IMR-90 (cell line): ENCODE measurements at regions not wholly inside any gene's neighbourhood (a gene's known extent, or its start where the extent isn't known, plus 50 kb on each side); places are given as distances from the start of the nearest gene placed in this dataset.
"Not testable (repeated sequence)": the region's sequence is repeated elsewhere in the genome, so short reads cannot be mapped to it uniquely, and the experiment has no call there.

Experiments
- ATAC-seq: fragments of 200-7000 bp; cut with Tn5 transposase; 2 replicates; pipeline ENCODE4 v1.9.1; 2020; ENCODE audit warnings: low read depth, mild to moderate bottlenecking, moderate library complexity
- BruUV-seq: library from RNA; stranded (reverse); fragments of 400-500 nt; replicated peaks from 2 replicates; lab custom pipeline; 2021; lab: Mats Ljungman, UMichigan
- CTCF ChIA-PET: fragments of 300-600 bp; formaldehyde crosslinking; extraction: SDS; loops from one replicate; lab custom pipeline; 2021; ENCODE audit warnings: antibody characterized with exemption; lab: Yijun Ruan, JAX
- POLR2A ChIA-PET: fragments of 300-600 bp; sonication (Branson Sonifier 250); formaldehyde crosslinking; loops from one replicate; lab custom pipeline; 2022; ENCODE audit warnings: antibody characterized with exemption; ENCODE audit not compliant: unreplicated experiment; lab: Charles Lee
- DNase-seq: peaks from one replicate; pipeline ENCODE4 v3.0.0; 2013
- H2AFZ ChIP-seq: replicated peaks from 2 replicates; pipeline ENCODE3; 2013; ENCODE audit warnings: low read length, mild to moderate bottlenecking; ENCODE audit not compliant: poor library complexity
- H2AK5ac ChIP-seq: 2 replicates; pipeline ENCODE4 v1.6.1; 2013; ENCODE audit warnings: low read depth, low read length, inconsistent platforms
- H2AK9ac ChIP-seq: replicated peaks from 2 replicates; pipeline ENCODE3; 2013; ENCODE audit warnings: mild to moderate bottlenecking, low read depth, low read length, moderate library complexity; ENCODE audit not compliant: poor library complexity
- H2BK120ac ChIP-seq: 2 replicates; pipeline ENCODE4 v1.6.1; 2013; ENCODE audit warnings: low read depth, low read length, inconsistent platforms
- H2BK15ac ChIP-seq: 3 replicates; pipeline ENCODE4 v1.6.1; 2013; ENCODE audit warnings: low read depth, low read length, inconsistent platforms
- H2BK20ac ChIP-seq: 2 replicates; pipeline ENCODE4 v1.6.1; 2013; ENCODE audit warnings: low read depth, mild to moderate bottlenecking, inconsistent platforms, low read length, moderate library complexity
- H2BK5ac ChIP-seq: 2 replicates; pipeline ENCODE4 v1.6.1; 2013; ENCODE audit warnings: mild to moderate bottlenecking, low read depth, low read length, inconsistent platforms; ENCODE audit not compliant: poor library complexity, severe bottlenecking
- H3K14ac ChIP-seq: replicated peaks from 2 replicates; pipeline ENCODE4 v1.6.1; 2013; ENCODE audit warnings: low read depth, low read length, inconsistent platforms
- H3K18ac ChIP-seq: 2 replicates; pipeline ENCODE4 v1.6.1; 2013; ENCODE audit warnings: low read depth, low read length, control low read depth
- H3K23ac ChIP-seq: 2 replicates; pipeline ENCODE4 v1.6.1; 2013; ENCODE audit warnings: low read depth, low read length, inconsistent platforms
- H3K27ac ChIP-seq: 2 replicates; pipeline ENCODE4 v1.5.1; 2013; ENCODE audit warnings: mild to moderate bottlenecking, control low read depth, low read length; ENCODE audit not compliant: insufficient read depth
- H3K27me3 ChIP-seq: 2 replicates; pipeline ENCODE4 v1.6.1; 2013; ENCODE audit warnings: low read length; ENCODE audit not compliant: control insufficient read depth, insufficient read depth
- H3K36me3 ChIP-seq: 2 replicates; pipeline ENCODE4 v1.6.1; 2013; ENCODE audit warnings: low read length, mixed read lengths; ENCODE audit not compliant: control insufficient read depth, insufficient read depth
- H3K4ac ChIP-seq: 2 replicates; pipeline ENCODE4 v1.6.1; 2013; ENCODE audit warnings: low read depth, low read length, inconsistent platforms
- H3K4me1 ChIP-seq: 2 replicates; pipeline ENCODE4 v1.6.1; 2013; ENCODE audit warnings: low read length, mixed read lengths; ENCODE audit not compliant: control insufficient read depth, insufficient read depth
- H3K4me2 ChIP-seq: 2 replicates; pipeline ENCODE4 v1.6.1; 2013; ENCODE audit warnings: low read depth, mild to moderate bottlenecking, control low read depth, low read length, moderate library complexity
- H3K4me3 ChIP-seq: 2 replicates; pipeline ENCODE4 v1.5.1; 2013; ENCODE audit warnings: low read depth, mild to moderate bottlenecking, control low read depth, low read length, moderate library complexity; ENCODE audit not compliant: insufficient read depth
- H3K56ac ChIP-seq: 2 replicates; pipeline ENCODE4 v1.6.1; 2013; ENCODE audit warnings: low read length, inconsistent platforms; ENCODE audit not compliant: insufficient read depth; ENCODE audit errors: extremely low read depth
- H3K79me1 ChIP-seq, 2 experiments: 2 replicates each; pipeline ENCODE4 v1.6.1; 2013; ENCODE audit warnings: low read length in 2 of 2, inconsistent platforms in 1 of 2, low read depth in 1 of 2
- H3K9ac ChIP-seq: 2 replicates; pipeline ENCODE4 v1.6.1; 2013; ENCODE audit warnings: low read depth, low read length, control low read depth
- H3K9me1 ChIP-seq: 2 replicates; pipeline ENCODE4 v1.6.1; 2013; ENCODE audit warnings: low read length, inconsistent platforms; ENCODE audit not compliant: insufficient read depth
- H3K9me3 ChIP-seq: 2 replicates; pipeline ENCODE4 v1.6.1; 2013; ENCODE audit warnings: low read length; ENCODE audit not compliant: control insufficient read depth, insufficient read depth
- H4K20me1 ChIP-seq: 2 replicates; pipeline ENCODE4 v1.6.1; 2013; ENCODE audit warnings: low read length, inconsistent platforms; ENCODE audit not compliant: insufficient read depth
- H4K5ac ChIP-seq: 2 replicates; pipeline ENCODE4 v1.6.1; 2013; ENCODE audit warnings: mild to moderate bottlenecking, low read depth, low read length, control low read depth
- H4K8ac ChIP-seq, 2 experiments: 2 replicates each; pipeline ENCODE4 v1.6.1; 2013; ENCODE audit warnings: low read depth in 2 of 2, low read length in 2 of 2, control low read depth in 1 of 2, inconsistent platforms in 1 of 2
- H4K91ac ChIP-seq: 2 replicates; pipeline ENCODE4 v1.6.1; 2013; ENCODE audit warnings: low read depth, low read length, inconsistent platforms; ENCODE audit not compliant: insufficient read depth
- WGBS, 2 experiments: methylation state at CpG; one replicate each; pipeline versions ENCODE4 v1.1.5 to v1.1.7; 2013; ENCODE audit warnings: missing lambda C conversion rate in 2 of 2; ENCODE audit not compliant: insufficient read length in 1 of 2; ENCODE audit errors: extremely low coverage in 2 of 2; 5-methylcytosine and 5-hydroxymethylcytosine counted together
- dilution Hi-C: fragments of 300-500 bp; cut with HindIII; formaldehyde crosslinking; loops from one replicate; pipeline ENCODE4 v1.14.3; 2018; ENCODE audit warnings: low sequenced_read_pairs; ENCODE audit not compliant: unreplicated experiment
- in situ Hi-C: fragments of 300-500 bp; cut with MboI; formaldehyde crosslinking; loops from 3 replicates; pipeline ENCODE4 v1.14.3; 2019; ENCODE audit warnings: low sequenced_read_pairs, inconsistent platforms, mixed read lengths
- intact Hi-C: fragments of 100-400 bp; cut with micrococcal nuclease; formaldehyde crosslinking; loops from 2 replicates; pipeline ENCODE4 v1.10.0; 2022

DNA sequence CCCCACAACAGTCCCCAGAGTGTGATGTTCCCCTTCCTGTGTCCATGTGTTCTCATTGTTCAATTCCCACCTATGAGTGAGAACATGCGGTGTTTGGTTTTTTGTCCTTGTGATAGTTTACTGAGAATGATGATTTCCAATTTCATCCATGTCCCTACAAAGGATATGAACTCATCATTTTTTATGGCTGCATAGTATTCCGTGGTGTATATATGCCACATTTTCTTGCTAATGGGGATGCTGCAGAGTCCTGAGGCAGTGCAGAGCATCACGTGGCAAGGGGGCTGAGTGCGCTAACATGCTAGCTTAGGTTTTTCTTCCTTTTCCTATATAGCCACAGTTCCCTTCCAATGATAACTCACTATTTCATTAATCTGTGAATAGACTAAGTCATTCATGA, 127.5 kb upstream of the PMCH start:
- H4K91ac ChIP-seq, H3K4ac ChIP-seq, H2BK20ac ChIP-seq, dilution Hi-C loops, H3K79me1 ChIP-seq, in situ Hi-C loops, H4K20me1 ChIP-seq, H3K9me3 ChIP-seq, H3K36me3 ChIP-seq, H2AFZ ChIP-seq, H3K14ac ChIP-seq, H2AK5ac ChIP-seq, DNase-seq, H3K4me2 ChIP-seq, H3K4me1 ChIP-seq, H2BK15ac ChIP-seq, H3K9ac ChIP-seq, H2BK5ac ChIP-seq, H2AK9ac ChIP-seq, H2BK120ac ChIP-seq, H4K5ac ChIP-seq, H3K27ac ChIP-seq, H3K27me3 ChIP-seq, POLR2A ChIA-PET, H3K18ac ChIP-seq, BruUV-seq, ATAC-seq, H3K56ac ChIP-seq, H4K8ac ChIP-seq, H3K9me1 ChIP-seq, CTCF ChIA-PET, intact Hi-C loops, H3K4me3 ChIP-seq, H3K23ac ChIP-seq: not testable (repeated sequence)
- no CpG with 5 or more reads among the region's 4 CpGs for WGBS, 2 experiments
